ENCODE measurements at regions not wholly inside any gene's neighbourhood (a gene's known extent, or its start where the extent isn't known, plus 50 kb on each side); places are given as distances from the start of the nearest gene placed in this dataset.

- no peak for TF ChIP-seq POLR2AphosphoS5 (IDR thresholded peaks at IDR 0.05)
- TF ChIP-seq POLR2A (IDR thresholded peaks at IDR 0.05), result no peak
- TF ChIP-seq CTCF (IDR thresholded peaks at IDR 0.05), result no peak
- H3K4me3 ChIP-seq, result no peak overlapping the region
- DNase-seq (ENCODE audit: low spot score), result no peak
- intact Hi-C loops (cut with DNase I), result no loop called here
- H3K27me3 ChIP-seq (replicated peaks; ENCODE audit: insufficient read depth), result no peaks in the 10 kb centered on the region
- H3K27ac ChIP-seq, result no peak overlapping the region
- WGBS, result 90% methylated on average over 3 of the region's 3 CpGs
- no peaks in the 10 kb centered on the region for H3K4me1 ChIP-seq (replicated peaks)
- H3K36me3 ChIP-seq, result no peaks in the 10 kb centered on the region
- no peaks in the 10 kb centered on the region for H3K9me3 ChIP-seq
Measured at GRCh38 chr13:78015782-78016181, 97.2 kb upstream of the EDNRB start.

GRCh38 chr13:78012046-78012445 lies 93.4 kb upstream of the EDNRB start:
- no peak overlapping the region for H3K4me3 ChIP-seq
- no peak overlapping the region for H3K27ac ChIP-seq
- H3K27me3 ChIP-seq (replicated peaks; ENCODE audit: insufficient read depth), result no peaks in the 10 kb centered on the region
- DNase-seq (ENCODE audit: low spot score), result no peak
- no peaks in the 10 kb centered on the region for H3K9me3 ChIP-seq
- H3K36me3 ChIP-seq, result no peaks in the 10 kb centered on the region
- no peak for TF ChIP-seq POLR2A (IDR thresholded peaks at IDR 0.05)
- no peak for TF ChIP-seq CTCF (IDR thresholded peaks at IDR 0.05)
- no peak for TF ChIP-seq POLR2AphosphoS5 (IDR thresholded peaks at IDR 0.05)
- intact Hi-C loops (cut with DNase I), result no loop called here
- H3K4me1 ChIP-seq (replicated peaks), result no peaks in the 10 kb centered on the region
- WGBS, result 85% methylated on average over 2 of the region's 2 CpGs

GRCh38 chr13:78004821-78005220 lies 86.2 kb upstream of the EDNRB start:
- no peaks in the 10 kb centered on the region for H3K4me1 ChIP-seq (replicated peaks)
- no peaks in the 10 kb centered on the region for H3K36me3 ChIP-seq
- H3K27ac ChIP-seq, result no peak overlapping the region
- intact Hi-C loops (cut with DNase I), result no loop called here
- DNase-seq (ENCODE audit: low spot score), result no peak
- no peaks in the 10 kb centered on the region for H3K27me3 ChIP-seq (replicated peaks; ENCODE audit: insufficient read depth)
- TF ChIP-seq POLR2A (IDR thresholded peaks at IDR 0.05) (no peak), CTCF (IDR thresholded peaks at IDR 0.05) (no peak), POLR2AphosphoS5 (IDR thresholded peaks at IDR 0.05) (no peak)
- WGBS, result 76% methylated on average over 2 of the region's 2 CpGs
- H3K4me3 ChIP-seq, result no peak overlapping the region
- H3K9me3 ChIP-seq, result no peaks in the 10 kb centered on the region

- TF ChIP-seq POLR2A (IDR thresholded peaks at IDR 0.05), result no peak
- TF ChIP-seq CTCF (IDR thresholded peaks at IDR 0.05), result no peak
- no peak for TF ChIP-seq POLR2AphosphoS5 (IDR thresholded peaks at IDR 0.05)
- intact Hi-C loops (cut with DNase I), result no loop called here
- Histone ChIP-seq H3K9me3 (no peaks in the 10 kb centered on the region), H3K27me3 (replicated peaks; ENCODE audit: insufficient read depth) (no peaks in the 10 kb centered on the region), H3K4me1 (replicated peaks) (no peaks in the 10 kb centered on the region), H3K36me3 (no peaks in the 10 kb centered on the region), H3K4me3 (no peak overlapping the region), H3K27ac (no peak overlapping the region)
- no peak for DNase-seq (ENCODE audit: low spot score)
Measured at GRCh38 chr13:77999746-78000145, 81.1 kb upstream of the EDNRB start.

- H3K4me3 ChIP-seq, result no peak overlapping the region
- intact Hi-C loops (cut with DNase I), result no loop called here
- no peak for TF ChIP-seq CTCF (IDR thresholded peaks at IDR 0.05)
- no peak for TF ChIP-seq POLR2AphosphoS5 (IDR thresholded peaks at IDR 0.05)
- no peak for TF ChIP-seq POLR2A (IDR thresholded peaks at IDR 0.05)
- no peaks in the 10 kb centered on the region for H3K36me3 ChIP-seq
- H3K4me1 ChIP-seq (replicated peaks), result no peaks in the 10 kb centered on the region
- H3K9me3 ChIP-seq, result no peaks in the 10 kb centered on the region
- H3K27me3 ChIP-seq (replicated peaks; ENCODE audit: insufficient read depth), result no peaks in the 10 kb centered on the region
- DNase-seq (ENCODE audit: low spot score), result no peak
- no peak overlapping the region for H3K27ac ChIP-seq
- WGBS, result 91% methylated on average over 3 of the region's 3 CpGs
Measured at GRCh38 chr13:77994166-77994565, 75.5 kb upstream of the EDNRB start.

All from prostate gland (tissue), 2 donors.